GM21526 (cell line): ENCODE measurements at regions not wholly inside any gene's neighbourhood (a gene's known extent, or its start where the extent isn't known, plus 50 kb on each side); places are given as distances from the start of the nearest gene placed in this dataset.
"Not testable (repeated sequence)": the region's sequence is repeated elsewhere in the genome, so short reads cannot be mapped to it uniquely, and the experiment has no call there.

Source experiments
- ATAC-seq: cut with Tn5 transposase; IDR thresholded peaks from one replicate; pipeline ENCODE4 v1.9.1; 2021; ENCODE audit warnings: moderate library complexity; ENCODE audit not compliant: unreplicated experiment, low FRiP score

DNA sequence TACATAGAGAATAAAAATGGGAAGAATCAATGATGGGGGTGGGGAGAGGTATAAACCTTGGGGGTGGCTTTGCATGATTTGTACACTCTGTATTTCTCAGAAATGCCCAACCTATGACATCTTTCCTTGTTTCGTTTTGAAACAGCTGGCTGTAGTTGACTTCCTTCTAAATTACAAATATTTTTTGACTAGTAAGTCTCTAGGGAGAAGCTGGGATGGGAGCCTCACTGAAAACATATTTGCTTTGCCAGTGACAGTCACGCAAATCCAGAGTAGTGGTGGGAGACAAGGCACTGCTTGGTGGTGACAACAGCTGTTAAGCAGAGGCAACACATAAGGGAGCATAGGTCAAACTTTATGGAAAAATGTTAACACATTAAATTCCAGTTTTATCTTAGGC lies 440.5 kb downstream of the SEMA3D start:
- no peak for ATAC-seq

GRCh38 chr7:84744385-84744784 lies 442.5 kb downstream of the SEMA3D start:
- ATAC-seq: no peak

DNA sequence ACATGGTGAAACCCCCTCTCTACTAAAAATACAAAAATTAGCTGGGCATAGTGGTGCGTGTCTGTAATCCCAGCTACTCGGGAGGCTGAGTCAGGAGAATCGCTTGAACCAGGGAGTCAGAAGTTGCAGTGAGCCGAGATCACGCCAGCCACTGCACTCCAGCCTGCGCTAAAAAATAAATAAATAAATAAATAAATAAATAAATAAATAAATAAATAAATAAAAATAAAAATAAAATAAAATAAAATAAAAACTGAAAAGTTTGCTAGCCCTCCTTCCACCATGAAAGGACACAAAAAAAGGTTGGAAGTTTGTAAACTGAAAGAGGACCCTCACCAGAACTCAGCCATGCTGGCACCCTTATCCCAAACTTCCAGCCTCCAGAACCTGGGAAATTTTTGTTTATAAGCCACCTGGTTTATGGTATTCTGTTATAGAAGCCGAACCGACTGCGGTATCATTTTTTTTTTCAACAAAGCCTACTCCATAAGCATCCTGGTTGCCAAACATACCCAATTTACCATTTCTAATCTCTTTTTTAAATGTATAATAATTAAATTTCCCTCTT lies 448.2 kb downstream of the SEMA3D start:
- no peak for ATAC-seq

GRCh38 chr7:84735677-84736076 lies 451.2 kb downstream of the SEMA3D start:
- no peak for ATAC-seq

DNA sequence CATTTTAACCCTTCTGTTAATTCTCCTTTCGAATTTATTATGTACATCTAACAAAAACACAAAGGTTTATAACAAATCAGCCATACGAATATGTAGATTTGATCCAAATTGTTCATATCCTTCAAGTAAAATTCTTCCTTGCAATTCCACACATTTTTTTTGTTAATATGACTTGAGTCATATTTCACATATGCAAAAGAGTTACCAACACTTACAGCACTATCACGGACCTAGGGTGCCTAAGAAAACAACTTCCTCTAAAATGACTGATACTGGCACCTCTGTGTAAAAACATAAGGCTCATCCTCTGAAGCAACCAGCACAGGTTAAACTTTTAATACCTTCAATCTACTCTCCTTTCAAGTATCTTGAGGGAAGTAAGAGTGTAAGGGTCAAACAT lies 451.8 kb downstream of the SEMA3D start:
- ATAC-seq: no peak

DNA sequence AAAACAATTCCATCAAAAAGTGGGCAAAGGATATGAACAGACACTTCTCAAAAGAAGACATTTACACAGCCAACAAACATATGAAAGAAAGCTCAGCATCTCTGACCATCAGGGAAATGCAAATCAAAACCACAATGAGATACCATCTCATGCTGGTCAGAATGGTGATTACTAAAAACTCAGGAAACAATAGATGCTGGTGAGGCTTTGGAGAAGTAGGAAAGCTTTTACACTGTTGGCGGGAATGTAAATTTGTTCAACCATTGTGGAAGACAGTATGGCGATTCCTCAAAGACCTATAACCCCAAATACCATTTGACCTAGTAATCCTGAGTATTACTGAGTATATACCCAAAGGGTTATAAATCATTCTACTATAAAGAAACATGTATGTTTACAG lies 452.9 kb downstream of the SEMA3D start:
- not testable (repeated sequence) for ATAC-seq

DNA sequence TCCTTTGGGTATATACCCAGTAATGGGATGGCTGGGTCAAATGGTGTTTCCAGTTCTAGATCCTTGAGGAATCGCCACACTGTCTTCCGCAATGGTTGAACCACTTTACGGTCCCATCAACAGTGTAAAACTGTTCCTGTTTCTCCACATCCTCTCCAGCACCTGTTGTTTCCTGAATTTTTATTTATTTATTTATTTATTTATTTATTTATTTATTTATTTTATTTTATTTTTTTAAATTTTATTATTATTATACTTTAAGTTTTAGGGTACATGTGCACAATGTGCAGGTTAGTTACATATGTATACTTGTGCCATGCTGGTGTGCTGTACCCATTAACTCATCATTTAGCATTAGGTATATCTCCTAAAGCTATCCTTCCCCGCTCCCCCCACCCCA lies 456.0 kb downstream of the SEMA3D start:
- not testable (repeated sequence) for ATAC-seq

GRCh38 chr7:84729284-84729683 lies 457.6 kb downstream of the SEMA3D start:
- ATAC-seq: no peak

DNA sequence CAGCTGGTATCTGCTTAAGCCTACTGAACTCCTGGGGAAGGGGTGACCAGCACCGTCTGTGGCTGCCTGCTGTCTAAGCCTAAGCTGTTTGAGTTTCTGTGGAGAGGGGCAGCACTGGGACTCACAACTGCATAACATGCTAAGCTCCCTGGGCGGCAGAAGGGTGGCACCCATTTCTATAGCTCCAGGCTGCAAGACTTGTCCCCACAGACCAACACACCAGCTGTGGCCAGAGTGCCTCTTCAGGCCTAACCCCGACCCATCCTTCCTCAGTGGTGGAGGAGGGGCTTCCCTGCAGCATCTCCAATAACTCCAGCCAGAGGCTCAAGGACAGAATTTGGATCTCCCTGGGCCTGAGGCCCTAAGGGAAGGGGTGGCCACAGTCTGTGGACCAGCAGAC lies 464.1 kb downstream of the SEMA3D start:
- ATAC-seq: no peak

DNA sequence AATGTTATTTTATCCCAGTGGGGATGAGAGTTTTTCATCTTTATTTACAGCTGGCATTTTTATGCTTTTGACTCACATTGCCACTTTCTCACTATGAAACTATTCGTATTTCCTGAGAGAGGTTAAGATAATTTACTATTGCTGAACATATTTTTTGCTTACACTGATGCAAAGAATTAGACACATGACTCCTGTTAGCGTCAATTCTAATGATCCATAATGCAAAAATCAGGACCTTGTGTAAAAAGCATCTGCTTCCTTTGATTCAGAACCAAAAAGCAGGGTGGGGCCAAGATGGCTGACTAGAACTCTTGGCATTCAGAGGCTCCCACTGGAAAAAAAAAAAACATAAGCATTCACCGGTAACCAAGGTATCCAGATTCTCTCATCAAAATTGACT lies 464.8 kb downstream of the SEMA3D start:
- ATAC-seq: no peak

DNA sequence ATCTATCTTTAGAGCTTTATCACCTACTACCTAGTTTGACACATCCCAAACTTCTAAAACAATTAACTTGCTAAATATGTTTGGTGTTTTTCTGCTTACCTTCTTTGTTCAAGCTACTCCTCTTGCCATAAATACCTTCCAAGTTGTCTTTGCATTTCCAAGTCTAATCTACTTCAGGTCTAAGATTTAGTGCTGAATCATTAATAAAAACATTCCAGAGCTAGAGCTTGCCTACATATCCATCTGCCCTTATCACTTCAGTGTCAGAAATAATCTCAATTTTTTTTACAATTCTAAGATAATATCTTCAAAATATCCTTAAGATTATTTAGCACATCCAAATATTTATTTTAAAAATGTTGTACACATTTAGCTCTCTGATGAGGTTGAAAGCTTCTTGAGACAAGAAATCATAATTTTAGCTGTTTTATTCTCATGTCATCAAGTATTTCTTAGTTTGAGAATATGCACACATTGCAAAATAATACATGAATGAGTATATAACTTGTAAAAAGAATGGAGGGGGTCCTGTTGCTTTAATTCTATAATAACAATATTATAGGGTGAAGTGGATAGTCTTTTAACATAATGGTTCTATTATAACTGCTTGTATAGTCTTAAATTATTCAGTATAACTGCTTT lies 466.3 kb downstream of the SEMA3D start:
- ATAC-seq: no peak

- ATAC-seq: no peak
Observed at GRCh38 chr7:84714765-84715164, 472.1 kb downstream of the SEMA3D start.

DNA sequence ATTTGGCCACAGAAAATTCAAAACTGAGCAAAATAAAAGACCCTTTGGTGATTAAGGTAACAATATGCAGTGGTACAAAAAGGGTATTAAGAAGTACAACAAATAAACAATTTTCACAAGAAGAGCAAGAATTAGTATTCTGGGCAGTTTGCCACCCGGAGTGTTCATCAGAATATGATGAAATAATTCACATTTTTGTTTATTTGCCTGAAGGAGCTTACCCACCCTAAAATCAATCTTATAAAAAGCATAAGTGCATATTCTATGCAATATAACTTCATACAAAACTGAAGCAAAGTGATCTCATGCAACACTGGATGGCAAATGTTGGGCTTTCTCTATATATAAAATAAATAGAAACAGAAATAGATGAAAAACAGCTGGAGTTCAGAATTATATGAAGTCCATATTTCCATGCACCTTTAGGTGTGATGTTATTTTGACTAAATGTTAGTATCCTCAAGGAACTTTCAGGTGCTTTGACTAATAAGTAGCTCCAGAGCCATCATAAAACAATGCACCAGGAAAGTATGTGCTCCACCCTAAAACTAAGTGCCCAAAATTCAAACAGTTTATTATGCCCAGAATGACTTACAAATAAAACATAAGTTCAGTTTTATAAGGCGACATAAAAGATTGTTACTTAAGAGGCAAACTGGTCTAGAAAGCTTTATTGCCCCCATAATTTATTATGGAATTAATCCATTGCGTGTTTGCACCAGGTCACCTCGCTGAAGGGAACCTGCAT lies 474.3 kb downstream of the SEMA3D start:
- no peak for ATAC-seq

GRCh38 chr7:84710538-84710937 lies 476.3 kb downstream of the SEMA3D start:
- not testable (repeated sequence) for ATAC-seq

DNA sequence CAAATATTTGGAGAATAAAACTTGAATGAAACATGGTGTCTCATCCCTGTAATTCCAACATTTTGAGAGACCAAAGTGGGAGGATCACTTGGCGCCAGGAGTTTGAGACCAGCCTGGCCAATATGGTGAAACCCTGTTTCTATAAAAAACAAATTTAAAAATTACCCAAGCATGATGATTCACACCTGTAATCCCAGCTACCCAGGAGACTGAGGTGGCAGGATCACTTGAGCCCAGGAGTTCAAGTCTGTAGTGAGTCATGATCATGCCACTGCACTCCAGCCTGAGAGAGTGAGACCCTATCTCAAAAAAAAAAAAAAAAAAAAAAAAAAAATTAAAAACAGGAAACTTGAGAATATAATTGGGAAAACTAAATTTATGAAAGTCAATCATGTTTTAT lies 481.1 kb downstream of the SEMA3D start:
- ATAC-seq: no peak

GRCh38 chr7:84705079-84705478 lies 481.8 kb downstream of the SEMA3D start:
- ATAC-seq: no peak

GRCh38 chr7:84704380-84704779 lies 482.5 kb downstream of the SEMA3D start:
- ATAC-seq: no peak

DNA sequence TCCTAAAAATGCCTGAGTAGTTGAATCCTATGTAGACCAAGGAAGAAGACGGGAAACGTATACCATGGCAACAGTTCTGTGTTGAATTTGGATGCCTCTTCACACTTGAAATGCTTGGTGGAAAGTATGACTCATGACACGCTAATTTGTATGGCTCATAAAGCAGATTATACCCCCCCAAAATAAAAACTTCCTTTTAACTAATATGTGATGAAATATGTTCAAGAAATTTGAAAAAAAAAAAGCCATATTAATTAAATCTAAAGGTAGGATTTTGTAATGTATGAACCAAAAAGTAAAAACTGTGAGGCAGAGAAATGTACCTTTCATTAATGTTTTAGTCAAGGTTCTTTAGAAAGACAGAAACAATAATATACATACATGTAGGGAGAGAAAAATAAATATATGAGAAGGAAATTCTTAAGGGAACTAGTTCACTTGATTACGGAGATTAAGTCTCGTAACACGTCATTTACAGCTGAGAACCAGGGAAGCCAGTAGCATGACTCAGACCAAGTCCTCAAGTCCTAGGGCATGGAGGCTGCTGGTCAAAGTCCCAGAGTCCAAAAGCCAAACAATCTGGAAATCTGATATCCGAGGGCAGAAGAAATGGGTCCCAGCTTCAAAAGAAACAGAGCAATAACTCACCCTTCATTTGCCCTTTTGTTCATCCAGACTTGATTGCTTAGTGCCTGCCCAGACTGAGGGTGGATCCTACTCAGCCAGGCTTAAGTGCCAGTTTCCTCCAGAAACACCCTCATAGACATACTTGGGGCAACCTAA lies 485.1 kb downstream of the SEMA3D start:
- ATAC-seq: no peak

DNA sequence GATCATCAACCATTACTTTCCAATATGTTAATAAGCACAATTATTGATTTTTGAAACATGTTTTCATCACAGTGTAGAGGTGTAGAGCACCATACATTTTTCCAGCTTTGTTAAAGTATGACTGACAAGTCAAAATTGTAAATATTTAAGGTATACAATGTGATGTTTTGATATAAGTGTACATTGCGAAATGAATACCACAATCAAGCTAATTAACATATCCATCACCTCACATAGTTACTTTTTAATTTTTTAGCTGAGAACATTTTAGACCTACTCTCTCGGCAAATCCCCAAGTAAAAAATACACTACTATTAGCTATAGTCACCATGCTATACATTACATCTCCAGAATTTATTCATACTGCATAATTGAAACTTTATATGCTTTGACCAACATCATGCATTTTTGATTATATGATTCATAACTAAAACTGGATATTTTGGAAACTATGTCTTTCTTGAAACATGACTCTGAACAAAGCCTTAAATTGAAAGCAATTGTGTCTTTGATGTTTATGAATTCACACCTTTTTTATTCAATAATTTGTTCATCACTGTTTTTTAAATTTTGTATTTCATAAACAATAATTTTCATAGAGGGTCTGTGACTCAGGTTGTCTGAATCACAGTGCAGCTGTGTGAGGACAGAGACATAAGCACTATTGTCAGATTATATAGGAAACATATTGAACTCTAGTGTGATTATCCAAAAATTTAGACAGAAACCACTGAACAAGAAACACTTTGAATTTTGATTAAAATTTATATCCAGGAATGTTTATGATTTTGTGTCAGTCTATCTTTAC lies 486.1 kb downstream of the SEMA3D start:
- ATAC-seq: no peak

DNA sequence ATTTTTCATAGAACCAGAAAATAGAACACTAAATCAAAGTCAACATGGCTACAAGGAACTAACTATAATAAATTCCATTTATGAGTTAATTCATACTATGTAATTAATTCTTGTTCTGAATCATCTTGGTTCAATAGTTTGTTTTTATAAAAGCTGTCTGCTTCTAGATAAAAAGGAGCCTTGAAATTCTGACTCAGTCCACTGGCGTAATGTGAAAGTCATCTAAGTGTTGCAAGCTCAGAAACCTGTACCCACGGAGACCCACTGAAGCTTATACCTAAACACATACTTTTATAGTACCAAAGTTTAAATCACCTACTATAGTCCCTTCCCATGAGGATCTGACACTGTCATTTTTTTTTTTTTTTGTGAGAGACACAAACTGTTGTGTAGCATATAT lies 489.4 kb downstream of the SEMA3D start:
- no peak for ATAC-seq
